ENCODE measurements at regions not wholly inside any gene's neighbourhood (a gene's known extent, or its start where the extent isn't known, plus 50 kb on each side); places are given as distances from the start of the nearest gene placed in this dataset.
"Not testable (repeated sequence)": the region's sequence is repeated elsewhere in the genome, so short reads cannot be mapped to it uniquely, and the experiment has no call there.

DNA sequence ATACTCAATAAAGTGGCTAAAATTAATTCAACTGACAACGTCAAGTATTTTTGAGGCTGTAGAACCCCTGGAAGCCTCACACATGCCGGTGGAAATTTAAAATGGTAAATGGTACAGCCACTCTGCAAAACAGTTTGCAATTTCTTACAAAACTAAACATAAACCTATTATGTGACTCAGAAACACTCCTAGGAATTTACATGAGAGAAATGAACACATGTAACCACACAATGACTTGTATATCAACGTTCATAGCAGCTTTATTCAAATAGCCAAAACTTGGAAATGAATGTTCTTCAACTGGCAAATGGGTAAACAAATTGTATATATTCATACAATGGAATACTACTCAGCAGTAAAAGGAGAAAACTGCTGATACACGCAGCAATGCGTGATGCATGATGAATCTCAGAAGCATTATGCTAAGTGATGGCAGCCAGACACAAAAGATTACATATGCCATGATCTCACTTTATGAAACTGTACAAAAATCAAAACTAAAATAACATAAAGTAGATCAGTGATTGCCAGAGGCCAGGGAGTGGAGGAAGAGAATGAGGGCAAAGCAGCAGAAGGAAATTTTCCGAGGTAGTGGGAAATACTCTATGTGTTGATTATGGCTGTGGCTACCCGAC, 112.5 kb downstream of the FAM50B start:
- no peak for DNase-seq

DNA sequence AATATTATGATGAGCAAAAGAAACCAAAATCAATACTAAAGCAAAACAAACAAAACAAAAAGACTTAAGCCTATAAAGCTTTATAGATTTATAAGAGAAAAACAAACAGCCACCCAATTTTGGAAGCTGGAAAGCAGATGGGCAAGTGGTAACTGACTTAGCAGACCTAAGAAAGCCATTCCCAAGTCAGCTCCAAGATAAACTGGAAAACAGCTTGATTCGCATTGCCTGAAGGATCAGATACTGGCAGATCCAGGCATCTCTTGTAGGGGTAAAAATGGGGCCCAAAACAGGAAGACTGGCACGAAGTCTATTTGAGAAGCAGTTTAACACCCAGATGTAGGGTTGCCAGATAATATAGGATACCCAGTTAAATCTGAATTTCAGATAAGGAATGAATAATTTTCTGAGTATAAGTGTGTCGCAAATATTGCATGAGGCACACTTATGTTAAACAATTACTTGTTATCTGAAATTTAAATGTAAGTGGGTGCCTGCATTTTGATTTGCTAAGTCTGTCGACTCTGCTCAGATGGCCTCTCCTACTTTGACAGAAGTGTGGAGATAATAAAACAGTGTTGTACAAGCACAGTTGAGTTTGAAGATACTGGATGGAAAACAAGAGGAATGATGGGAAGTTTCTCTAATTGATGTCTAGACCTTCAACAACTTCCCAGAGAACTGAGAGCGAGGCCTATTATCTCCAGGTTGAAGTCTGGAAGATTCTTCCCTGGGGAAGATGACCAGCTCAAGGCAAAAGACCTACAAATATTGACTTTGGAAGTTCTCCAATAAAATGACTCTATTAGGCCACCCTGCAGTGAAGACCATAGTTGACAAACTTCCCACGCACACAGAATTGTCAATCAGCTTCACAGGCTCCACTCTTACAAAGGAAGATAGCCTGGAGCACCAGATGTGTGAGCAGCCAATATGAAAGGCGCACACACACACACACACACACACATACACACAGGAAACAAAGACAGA, 113.4 kb downstream of the FAM50B start:
- no peak for DNase-seq

GRCh38 chr6:3963426-3963825, 114.3 kb downstream of the FAM50B start:
- no peak for DNase-seq

DNA sequence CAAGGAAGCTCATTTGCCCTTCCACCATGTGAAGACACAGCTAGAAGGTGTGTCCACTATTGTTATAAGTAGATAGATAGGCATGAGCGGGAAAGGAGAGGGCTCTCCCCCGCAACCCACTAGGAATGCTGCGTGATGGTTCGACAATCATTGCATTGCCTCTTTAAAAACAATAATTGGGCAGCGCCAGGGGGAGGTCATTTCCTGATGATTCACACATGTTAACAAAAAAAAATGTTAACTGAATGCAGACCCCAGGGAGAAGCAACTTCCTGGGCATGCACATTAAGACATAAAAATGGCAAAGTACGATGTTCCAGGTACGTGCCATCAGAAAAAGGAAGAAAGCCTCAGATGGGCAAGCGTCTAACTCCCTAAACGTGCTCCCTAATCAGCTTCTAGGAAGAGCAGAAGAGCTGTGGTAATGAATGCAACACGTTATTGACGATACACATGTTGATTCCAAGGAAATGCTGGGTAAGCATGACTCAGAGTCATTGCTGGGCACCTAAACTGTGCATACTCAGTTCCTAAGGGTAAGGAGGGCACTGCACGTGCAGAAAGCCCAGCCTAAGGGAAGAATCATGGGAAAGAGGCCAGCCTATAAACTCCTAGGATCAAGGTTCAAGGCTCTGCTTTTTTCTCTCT, 113.7 kb downstream of the FAM217A start:
- DNase-seq, result no peak

- no peak for DNase-seq
These were observed 112.5 kb downstream of the FAM217A start for GRCh38 chr6:3966426-3966825.

DNA sequence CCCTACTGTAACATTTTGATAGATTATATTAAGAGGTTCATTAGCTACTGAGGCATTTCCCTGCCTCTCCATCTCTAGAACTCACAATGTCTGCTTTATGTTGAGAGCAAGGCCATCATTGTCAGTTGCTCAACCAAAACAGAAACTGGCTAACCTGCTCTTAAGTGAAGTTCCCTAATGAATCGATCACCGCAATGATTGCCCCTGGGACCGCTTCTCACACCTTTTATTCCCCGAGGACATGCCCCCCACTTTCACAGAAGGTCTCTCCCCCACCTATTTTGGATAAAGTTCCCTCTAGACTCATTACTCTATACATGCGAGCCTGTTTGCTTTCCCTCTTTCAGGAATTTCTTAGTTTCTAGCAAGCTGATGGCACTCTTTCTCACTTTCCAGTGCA, 108.8 kb downstream of the FAM217A start:
- DNase-seq, result no peak

DNA sequence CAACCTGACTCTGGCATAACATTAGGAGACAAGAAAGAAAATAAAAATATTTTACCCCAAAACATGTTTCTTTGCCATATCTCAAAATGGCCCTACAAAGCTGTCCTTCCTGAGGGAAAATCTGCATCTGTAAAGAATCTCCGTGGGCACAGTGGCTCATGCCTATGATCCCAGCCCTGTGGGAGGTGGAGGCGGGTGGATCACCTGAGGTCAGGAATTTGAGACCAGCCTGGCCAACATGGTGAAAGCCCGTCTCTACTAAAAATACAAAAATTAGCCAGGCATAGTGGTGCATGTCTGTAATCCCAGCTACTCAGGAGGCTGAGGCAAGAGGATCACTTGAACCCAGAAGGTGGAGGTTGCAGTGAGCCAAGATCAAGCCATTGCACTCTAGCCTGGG, 105.8 kb downstream of the FAM217A start:
- DNase-seq, result not testable (repeated sequence)

DNA sequence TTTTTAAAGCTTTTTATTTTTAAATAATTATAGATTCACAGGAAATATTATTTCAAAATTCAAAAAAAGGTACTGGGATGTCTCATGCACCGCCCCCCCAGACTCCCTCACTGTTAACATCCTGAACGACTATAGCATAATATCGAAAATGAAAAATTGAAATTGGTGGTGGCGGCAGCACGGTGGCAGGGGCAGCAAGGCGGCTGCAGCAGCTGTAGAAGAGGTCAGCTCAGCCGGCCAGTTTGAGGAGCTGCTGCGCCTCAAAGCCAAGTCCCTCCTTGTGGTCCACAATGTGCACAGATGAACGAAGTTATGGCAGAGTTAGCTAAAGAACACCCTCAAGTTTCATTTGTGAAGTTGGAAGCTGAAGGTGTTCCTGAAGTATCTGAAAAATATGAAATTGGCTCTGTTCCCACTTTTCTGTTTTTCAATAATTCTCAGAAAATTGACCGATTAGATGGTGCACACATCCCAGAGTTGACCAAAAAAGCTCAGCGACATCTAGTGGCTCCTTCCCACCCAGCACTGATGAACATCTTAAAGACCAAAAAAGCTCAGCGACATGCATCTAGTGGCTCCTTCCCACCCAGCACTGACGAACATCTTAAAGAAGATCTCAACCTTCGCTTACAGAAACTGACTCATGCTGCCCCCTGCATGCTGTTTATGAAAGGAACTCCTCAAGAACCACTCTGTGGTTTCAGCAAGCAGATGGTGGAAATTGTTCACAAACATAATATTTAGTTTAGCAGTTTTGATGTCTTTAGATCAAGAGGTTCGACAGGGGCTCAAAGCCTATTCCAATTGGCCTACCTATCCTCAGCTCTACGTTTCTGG, 100.8 kb downstream of the FAM217A start:
- peak; percentile 64 for DNase-seq

DNA sequence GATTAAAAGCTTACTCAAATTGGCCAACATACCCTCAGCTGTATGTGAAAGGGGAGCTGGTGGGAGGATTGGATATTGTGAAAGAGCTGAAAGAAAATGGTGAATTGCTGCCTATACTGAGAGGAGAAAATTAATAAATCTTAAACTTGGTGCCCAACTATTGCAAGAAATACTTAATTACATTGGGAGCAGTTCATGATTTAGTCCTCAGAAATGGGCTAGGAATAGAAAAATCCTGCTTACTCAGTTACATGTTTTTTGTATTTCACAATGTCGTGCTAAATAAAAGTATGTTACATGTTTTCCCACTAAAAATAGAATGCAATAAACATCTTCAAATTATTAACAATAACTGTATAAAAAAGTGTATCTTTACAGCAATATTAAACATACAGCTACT, 100.0 kb downstream of the FAM217A start:
- DNase-seq, result not testable (repeated sequence)

GRCh38 chr6:3981917-3982316, 97.0 kb downstream of the FAM217A start:
- DNase-seq, result no peak

DNA sequence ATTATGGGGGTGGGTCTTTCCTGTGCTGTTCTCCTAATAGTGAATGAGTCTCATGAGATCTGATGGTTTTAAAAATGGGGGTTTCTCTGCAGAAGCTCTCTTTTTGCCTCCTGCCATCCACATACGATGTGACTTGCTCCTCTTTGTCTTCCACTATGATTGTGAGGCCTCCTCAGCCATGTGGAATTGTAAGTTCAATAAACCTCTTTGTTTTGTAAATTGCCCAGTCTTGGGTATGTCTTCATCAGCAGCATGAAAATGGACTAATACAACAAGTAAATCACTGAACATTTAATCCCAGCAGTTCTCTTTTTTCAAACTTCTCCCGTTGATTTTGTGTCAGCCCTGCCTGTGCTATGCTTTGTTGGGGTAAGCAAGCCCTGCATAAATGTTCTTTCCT, 95.2 kb downstream of the FAM217A start:
- DNase-seq, result no peak

DNA sequence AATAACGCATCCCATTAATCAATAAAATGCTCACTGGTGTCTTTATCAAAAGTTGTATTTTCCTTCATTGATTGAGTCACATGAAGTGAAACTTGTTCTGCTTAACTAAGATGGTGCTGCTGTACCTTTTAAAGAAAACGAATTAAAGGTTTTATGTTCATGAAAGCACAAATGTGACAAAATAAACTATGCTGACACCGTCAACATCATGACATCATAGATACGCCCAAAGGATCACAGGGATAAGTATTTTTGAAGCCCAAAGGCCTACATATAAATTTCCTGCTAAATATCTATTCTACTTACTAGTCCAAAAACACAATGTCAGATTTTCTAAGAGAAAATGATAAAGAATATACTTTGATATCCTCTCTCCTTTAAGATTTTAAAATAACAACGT, 94.4 kb downstream of the FAM217A start:
- no peak for DNase-seq

DNA sequence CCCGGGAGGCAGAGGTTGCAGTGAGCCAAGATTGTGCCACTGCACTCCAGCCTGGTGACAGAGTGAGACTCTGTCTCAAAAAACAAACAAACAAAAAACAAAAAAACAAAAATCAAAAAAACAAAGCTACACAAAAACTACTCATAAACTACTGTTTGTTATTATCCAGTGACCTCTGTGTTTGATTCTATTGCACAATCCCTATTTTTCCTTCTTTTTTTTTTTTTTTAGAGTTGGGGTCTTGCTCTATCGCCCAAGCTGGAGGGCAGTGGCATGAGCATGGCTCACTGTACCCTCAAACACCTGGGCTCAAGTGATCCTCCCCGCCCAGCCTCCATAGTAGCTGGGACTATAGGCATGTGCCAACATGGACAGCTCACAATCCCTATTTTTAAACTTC, 92.7 kb downstream of the FAM217A start:
- no peak for DNase-seq

- DNase-seq, result peak; percentile 2
These were observed 91.9 kb downstream of the FAM217A start for GRCh38 chr6:3987053-3987452.

DNA sequence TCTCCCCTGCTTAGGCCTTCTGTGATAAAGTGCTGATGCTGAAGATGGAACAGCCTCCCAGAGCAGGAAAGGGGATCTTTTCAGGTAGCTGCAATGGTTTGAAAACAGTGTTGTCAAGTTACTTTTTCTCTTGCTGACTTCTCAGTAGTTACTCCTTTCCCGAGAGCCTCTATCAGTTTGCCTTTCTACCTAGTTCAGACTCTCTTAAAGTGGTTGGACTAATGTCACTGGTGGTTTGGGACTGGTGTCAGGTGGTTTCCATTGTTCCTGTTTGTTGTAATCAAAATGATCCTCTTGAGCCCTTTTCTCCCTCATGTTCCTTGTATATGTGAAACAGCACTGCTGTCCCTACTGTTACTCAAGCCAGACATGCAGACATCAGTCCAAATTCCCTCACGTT, 91.4 kb downstream of the FAM217A start:
- no peak for DNase-seq

- peak; percentile 82 for DNase-seq
These were observed 88.0 kb downstream of the FAM217A start for GRCh38 chr6:3990692-3991491.

DNA sequence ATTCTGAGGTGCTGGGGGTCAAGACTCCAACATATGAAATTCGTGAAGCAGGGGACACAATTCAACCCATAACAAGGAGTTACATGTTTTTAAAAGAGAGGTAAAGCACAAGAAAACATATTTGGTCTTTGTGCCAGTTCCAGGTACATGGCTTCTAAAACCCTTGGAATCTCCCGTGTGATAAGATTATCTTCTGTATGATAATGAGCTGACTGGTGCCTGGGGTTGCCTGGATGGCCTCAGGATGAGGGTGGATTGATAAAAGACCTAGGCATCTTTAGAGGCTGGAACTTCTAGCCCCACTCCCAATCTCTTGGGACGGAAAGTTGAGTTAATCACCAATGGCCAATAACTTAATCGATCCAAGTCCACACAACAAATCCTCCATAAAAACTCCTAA, 87.0 kb downstream of the FAM217A start:
- DNase-seq, result no peak

- DNase-seq, result no peak
These were observed 82.6 kb downstream of the FAM217A start for GRCh38 chr6:3996349-3996748.

DNA sequence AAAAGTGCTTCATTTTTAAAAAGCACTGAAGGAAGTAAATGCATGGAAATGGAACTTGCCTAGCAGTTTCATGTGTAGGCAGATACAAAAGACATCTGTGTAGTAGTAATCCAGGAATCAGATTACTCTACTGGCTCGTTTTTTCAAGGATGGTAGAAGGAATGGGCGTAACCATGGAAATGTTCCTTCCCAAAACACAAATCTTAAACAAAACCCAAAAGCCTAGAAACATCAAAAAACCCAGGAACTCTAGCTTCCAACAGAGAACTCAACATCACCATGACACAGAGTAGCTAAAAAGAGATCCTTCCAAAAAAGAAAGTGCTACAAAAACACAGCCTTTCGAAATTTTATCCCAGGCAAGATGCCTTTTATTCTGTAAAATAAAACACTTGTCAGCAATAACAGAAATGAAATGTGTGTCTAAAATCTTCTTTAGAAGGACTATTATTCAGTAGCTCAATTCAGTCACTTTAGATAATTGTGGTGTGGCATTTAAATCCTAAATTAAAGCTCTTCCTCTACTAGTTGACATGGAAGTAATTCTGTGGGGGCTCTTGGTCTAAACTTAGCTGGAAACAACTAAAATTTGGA, 81.7 kb downstream of the FAM217A start:
- peak; percentile 49 for DNase-seq

Measured in renal pelvis (tissue), 1 donor.